Stimulated activated CD8-positive, alpha-beta memory T cell treated with anti-CD3 and anti-CD28 coated beads, Interleukin-4, amount 100 ng/mL, for 1 hour (primary cell): ENCODE measurements at regions not wholly inside any gene's neighbourhood (a gene's known extent, or its start where the extent isn't known, plus 50 kb on each side); places are given as distances from the start of the nearest gene placed in this dataset.

Experiments
- DNase-seq, 2 donors: peaks; one replicate each; pipeline ENCODE4 v3.0.0-alpha.2; 2020; ENCODE audit warnings: low read depth in 2 of 2, low spot score in 1 of 2

GRCh38 chr21:25424634-25425033 lies 182.6 kb downstream of the MRPL39 start:
- DNase-seq = no peak

GRCh38 chr21:25424048-25424447 lies 183.2 kb downstream of the MRPL39 start:
- no peak for DNase-seq

GRCh38 chr21:25422610-25423608 lies 184.4 kb downstream of the MRPL39 start:
- DNase-seq = no peak

- peak; percentile 8 to 13 for DNase-seq
Measured at GRCh38 chr21:25421321-25422028, 185.8 kb downstream of the MRPL39 start.

- no peak for DNase-seq
Measured at GRCh38 chr21:25420831-25421230, 186.4 kb downstream of the MRPL39 start.

- no peak for DNase-seq
Measured at GRCh38 chr21:25416669-25417068, 190.6 kb downstream of the MRPL39 start.

- DNase-seq = no peak
Measured at GRCh38 chr21:25412100-25412499, 195.2 kb downstream of the MRPL39 start.

GRCh38 chr21:25409978-25410377 lies 197.3 kb downstream of the MRPL39 start:
- no peak for DNase-seq

GRCh38 chr21:25408666-25409065 lies 198.6 kb downstream of the MRPL39 start:
- no peak for DNase-seq

- DNase-seq = no peak
Measured at GRCh38 chr21:25406887-25407579, 200.2 kb downstream of the MRPL39 start.

GRCh38 chr21:25405984-25406383 lies 201.3 kb downstream of the MRPL39 start:
- no peak for DNase-seq

GRCh38 chr21:25402134-25402961 lies 204.9 kb downstream of the MRPL39 start:
- DNase-seq = no peak

- DNase-seq = no peak
Measured at GRCh38 chr21:25400427-25400826, 206.9 kb downstream of the MRPL39 start.

- DNase-seq = no peak
Measured at GRCh38 chr21:25398630-25399029, 208.7 kb downstream of the MRPL39 start.

- no peak for DNase-seq
Measured at GRCh38 chr21:25396135-25396711, 211.1 kb downstream of the MRPL39 start.

- DNase-seq = no peak
Measured at GRCh38 chr21:25391777-25392176, 215.5 kb downstream of the MRPL39 start.

- DNase-seq = no peak
Measured at GRCh38 chr21:25390701-25391100, 216.6 kb downstream of the MRPL39 start.

GRCh38 chr21:25387665-25388064 lies 219.6 kb downstream of the MRPL39 start:
- DNase-seq = no peak

- no peak for DNase-seq
Measured at GRCh38 chr21:25385911-25386474, 221.3 kb downstream of the MRPL39 start.

GRCh38 chr21:25385341-25385740 lies 221.9 kb downstream of the MRPL39 start:
- DNase-seq = no peak
